Spleen (tissue), 11 donors: ENCODE measurements at regions not wholly inside any gene's neighbourhood (a gene's known extent, or its start where the extent isn't known, plus 50 kb on each side); places are given as distances from the start of the nearest gene placed in this dataset.
A peak's percentile ranks its signal among the peaks of the same experiment; 100 is the strongest.
"Not testable (repeated sequence)": the region's sequence is repeated elsewhere in the genome, so short reads cannot be mapped to it uniquely, and the experiment has no call there.

Experiments used
- DNase-seq: peaks from one replicate; pipeline ENCODE4 v3.0.0-alpha.2; 2020
- H3K27ac ChIP-seq, 8 donors: fragments of 200-600 bp; sonication (generic) in 7 of 8; 1 replicate in 4 of 8; 2 replicates in 4 of 8; pipeline versions ENCODE4 v1.5.0 to v1.8.0; 2016 to 2021; ENCODE audit warnings: inconsistent platforms in 4 of 8, mild to moderate bottlenecking in 4 of 8, moderate library complexity in 1 of 8
- H3K27me3 ChIP-seq, 7 donors: fragments of 200-600 bp; sonication (generic) in 6 of 7; replicated peaks in 1 of 7; 1 replicate in 4 of 7; 2 replicates in 3 of 7; pipeline versions ENCODE4 v1.5.0 to v1.8.0; 2016 to 2021; ENCODE audit warnings: inconsistent platforms in 3 of 7, mild to moderate bottlenecking in 1 of 7
- H3K36me3 ChIP-seq, 6 donors: fragments of 200-600 bp; sonication (generic) in 5 of 6; 1 replicate in 4 of 6; 2 replicates in 2 of 6; pipeline versions ENCODE4 v1.5.0 to v1.8.0; 2016 to 2021; ENCODE audit warnings: inconsistent platforms in 2 of 6
- H3K4me1 ChIP-seq, 6 donors: fragments of 200-600 bp; sonication (generic) in 5 of 6; 1 replicate in 3 of 6; 2 replicates in 3 of 6; pipeline versions ENCODE4 v1.5.0 to v1.8.0; 2016 to 2021; ENCODE audit warnings: inconsistent platforms in 3 of 6
- H3K4me3 ChIP-seq, 8 donors: fragments of 200-600 bp; sonication (generic) in 7 of 8; 1 replicate in 4 of 8; 2 replicates in 4 of 8; pipeline versions ENCODE4 v1.5.0 to v1.8.0; 2016 to 2021; ENCODE audit warnings: inconsistent platforms in 4 of 8, mild to moderate bottlenecking in 4 of 8, moderate library complexity in 2 of 8
- H3K9me3 ChIP-seq, 8 donors: fragments of 200-600 bp; sonication (generic) in 7 of 8; 1 replicate in 4 of 8; 2 replicates in 4 of 8; pipeline versions ENCODE4 v1.5.0 to v1.8.0; 2016 to 2021; ENCODE audit warnings: inconsistent platforms in 4 of 8
- CTCF ChIP-seq, 11 experiments: fragments of 200-600 bp in 7 of 11; fragments of 450-650 bp in 4 of 11; sonication (generic) in 4 of 11; IDR thresholded peaks in 8 of 11; conservative IDR thresholded peaks in 3 of 11; 1 replicate in 7 of 11; 2 replicates in 4 of 11; pipeline versions ENCODE4 v1.4.0 to v1.8.0; 2016 to 2021; ENCODE audit warnings: antibody characterized with exemption in 11 of 11, inconsistent platforms in 4 of 11, mild to moderate bottlenecking in 1 of 11
- POLR2A ChIP-seq, 3 donors: fragments of 450-650 bp; IDR thresholded peaks; one replicate each; pipeline ENCODE4 v1.5.1; 2017; ENCODE audit warnings: antibody characterized with exemption in 3 of 3, mild to moderate bottlenecking in 1 of 3
- POLR2AphosphoS5 ChIP-seq, 3 donors: sonication (generic); formaldehyde crosslinking; IDR thresholded peaks; one replicate each; pipeline ENCODE4 v1.5.1; 2017; ENCODE audit warnings: antibody characterized with exemption in 3 of 3
- WGBS, 5 donors: extraction: QIAGEN DNeasy Blood & Tissue Kit in 3 of 5; methylation state at CpG; one replicate each; pipeline versions ENCODE4 v1.1.5 to v1.1.7; 2013 to 2018; 5-methylcytosine and 5-hydroxymethylcytosine counted together
- intact Hi-C: fragments of 100-400 bp; cut with DNase I; formaldehyde crosslinking; loops from one replicate; pipeline ENCODE4 v1.15.0; 2023; ENCODE audit warnings: low total_unique reads
- donor health status: healthy with polysubstance abuse.
- donor health status: DM: no; HTN: no; CAD: no; lungs with moderate emphysema.
- donor health status: DM: no; HTN: no; CAD: no.
- donor health status: Bipolar disorder and iron deficiency.
- donor health status: healthy.
- donor health status: DM: no; HTN: no; CAD: no.
- donor health status: DM: yes; HTN: yes; CAD: no.

GRCh38 chr3:13746385-13746784, 133.5 kb downstream of the WNT7A start:
- intact Hi-C loops = no loop called here
- H3K36me3 ChIP-seq = no peaks in the 10 kb centered on the region
- H3K4me3 ChIP-seq = no peak overlapping the region
- H3K9me3 ChIP-seq = peaks cover 0 to 34% (median 17%) of the 10 kb centered on the region in 8 donors
- no peak for TF ChIP-seq POLR2AphosphoS5 (IDR thresholded peaks at IDR 0.05)
- no peak for TF ChIP-seq POLR2A (IDR thresholded peaks at IDR 0.05)
- no peak for TF ChIP-seq CTCF (IDR thresholded peaks at IDR 0.05 in 8 of 11, conservative IDR thresholded peaks at IDR 0.05 in 3 of 11)
- H3K4me1 ChIP-seq = peaks cover 0 to 9% (median 2%) of the 10 kb centered on the region in 6 donors
- DNase-seq = no peak
- no peak overlapping the region for H3K27ac ChIP-seq
- WGBS, 5 donors = 18 to 30% (median 26%) methylated on average over 7 of the region's 7 CpGs
- peaks cover 0 to 22% (median 0%) of the 10 kb centered on the region in 7 donors for H3K27me3 ChIP-seq

GRCh38 chr3:13745636-13746035, 134.2 kb downstream of the WNT7A start:
- Histone ChIP-seq H3K27me3 (peaks cover 0 to 30% (median 0%) of the 10 kb centered on the region in 7 donors), H3K9me3 (peaks cover 0 to 35% (median 17%) of the 10 kb centered on the region in 8 donors), H3K4me3 (no peak overlapping the region), H3K36me3 (no peaks in the 10 kb centered on the region), H3K27ac (no peak overlapping the region), H3K4me1 (peaks cover 0 to 9% (median 2%) of the 10 kb centered on the region in 6 donors)
- 38 to 60% (median 48%) methylated on average over 9 of the region's 9 CpGs for WGBS, 5 donors
- no peak for TF ChIP-seq POLR2A (IDR thresholded peaks at IDR 0.05)
- peak in 1 of 3 donors; percentile 38 for TF ChIP-seq POLR2AphosphoS5 (IDR thresholded peaks at IDR 0.05)
- TF ChIP-seq CTCF (IDR thresholded peaks at IDR 0.05 in 8 of 11, conservative IDR thresholded peaks at IDR 0.05 in 3 of 11) = no peak
- intact Hi-C loops = no loop called here
- no peak for DNase-seq

GRCh38 chr3:13740795-13741194, 139.1 kb downstream of the WNT7A start:
- WGBS, 5 donors = 83 to 92% (median 85%) methylated on average over 4 of the region's 4 CpGs
- intact Hi-C loops = no loop called here

GRCh38 chr3:13733726-13734125, 146.1 kb downstream of the WNT7A start:
- peaks cover 0 to 21% (median 0%) of the 10 kb centered on the region in 7 donors for H3K27me3 ChIP-seq
- H3K4me3 ChIP-seq, DNase-seq, intact Hi-C loops, H3K27ac ChIP-seq, H3K36me3 ChIP-seq, H3K4me1 ChIP-seq: not testable (repeated sequence)
- peaks cover 0 to 48% (median 27%) of the 10 kb centered on the region in 8 donors for H3K9me3 ChIP-seq
- WGBS, 5 donors = 84 to 98% (median 95%) methylated on average over 1 of the region's 1 CpG

More at GRCh38 chr3:13740795-13741194, 139.1 kb downstream of the WNT7A start:
- Histone ChIP-seq H3K27me3 (peaks cover 0 to 24% (median 0%) of the 10 kb centered on the region in 7 donors), H3K36me3 (no peaks in the 10 kb centered on the region), H3K4me1 (no peaks in the 10 kb centered on the region), H3K4me3 (no peak overlapping the region), H3K27ac (no peak overlapping the region), H3K9me3 (peaks cover 0 to 63% (median 40%) of the 10 kb centered on the region in 8 donors)
- no peak for DNase-seq
- TF ChIP-seq POLR2A (IDR thresholded peaks at IDR 0.05) (no peak), POLR2AphosphoS5 (IDR thresholded peaks at IDR 0.05) (no peak), CTCF (IDR thresholded peaks at IDR 0.05 in 8 of 11, conservative IDR thresholded peaks at IDR 0.05 in 3 of 11) (no peak)

- peaks cover 0 to 16% (median 8%) of the 10 kb centered on the region in 8 donors for H3K9me3 ChIP-seq
- TF ChIP-seq POLR2AphosphoS5 (IDR thresholded peaks at IDR 0.05) (no peak), POLR2A (IDR thresholded peaks at IDR 0.05) (no peak), CTCF (IDR thresholded peaks at IDR 0.05 in 8 of 11, conservative IDR thresholded peaks at IDR 0.05 in 3 of 11) (no peak)
- intact Hi-C loops = no loop called here
- H3K4me1 ChIP-seq = no peaks in the 10 kb centered on the region
- no peak overlapping the region for H3K27ac ChIP-seq
- H3K4me3 ChIP-seq = no peak overlapping the region
- peaks cover 0 to 14% (median 0%) of the 10 kb centered on the region in 7 donors for H3K27me3 ChIP-seq
- H3K36me3 ChIP-seq = no peaks in the 10 kb centered on the region
- no peak for DNase-seq
- WGBS, 5 donors = 69 to 80% (median 75%) methylated on average over 2 of the region's 2 CpGs
These were observed 151.4 kb downstream of the WNT7A start for GRCh38 chr3:13728487-13728886.
